Inflammatory macrophage treated with lipopolysaccharide for 1 hour (primary cell): ENCODE measurements at regions not wholly inside any gene's neighbourhood (a gene's known extent, or its start where the extent isn't known, plus 50 kb on each side); places are given as distances from the start of the nearest gene placed in this dataset.

Experiments used
- DNase-seq, 2 donors: peaks; one replicate each; pipeline ENCODE4 v3.0.0-alpha.2; 2020 to 2022

DNA sequence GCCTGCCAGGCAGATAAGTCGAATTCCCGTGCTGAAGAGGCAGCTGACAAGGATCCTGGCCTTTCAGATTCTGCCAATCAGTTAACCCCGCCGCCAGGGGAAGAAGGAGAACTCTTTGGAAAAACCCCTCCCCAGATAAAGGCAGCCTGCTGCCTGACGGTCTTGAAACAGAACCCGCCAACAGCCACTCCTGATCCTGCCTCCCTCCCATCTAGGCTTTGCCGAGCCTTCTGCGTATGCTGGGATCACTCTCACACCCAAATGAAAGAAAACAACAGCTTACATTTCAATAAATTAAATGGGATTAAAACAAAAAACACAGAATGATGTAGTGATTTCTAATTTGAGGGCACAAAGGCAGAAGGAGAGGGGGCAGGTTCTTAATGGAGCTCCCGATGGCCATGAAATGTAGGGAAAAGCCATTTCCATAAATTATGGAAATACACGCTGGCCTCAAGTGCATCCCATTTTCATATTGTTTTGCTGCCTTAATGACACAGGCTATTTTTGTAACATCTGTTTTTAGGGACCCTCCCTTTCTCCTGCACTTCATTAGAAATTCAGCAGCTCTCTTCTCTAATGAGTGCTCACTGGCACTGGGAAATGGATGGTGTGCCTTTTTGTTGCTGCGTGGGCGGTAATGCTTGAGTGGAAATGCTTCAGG, 319.1 kb downstream of the MED10 start:
- DNase-seq, result no peak

DNA sequence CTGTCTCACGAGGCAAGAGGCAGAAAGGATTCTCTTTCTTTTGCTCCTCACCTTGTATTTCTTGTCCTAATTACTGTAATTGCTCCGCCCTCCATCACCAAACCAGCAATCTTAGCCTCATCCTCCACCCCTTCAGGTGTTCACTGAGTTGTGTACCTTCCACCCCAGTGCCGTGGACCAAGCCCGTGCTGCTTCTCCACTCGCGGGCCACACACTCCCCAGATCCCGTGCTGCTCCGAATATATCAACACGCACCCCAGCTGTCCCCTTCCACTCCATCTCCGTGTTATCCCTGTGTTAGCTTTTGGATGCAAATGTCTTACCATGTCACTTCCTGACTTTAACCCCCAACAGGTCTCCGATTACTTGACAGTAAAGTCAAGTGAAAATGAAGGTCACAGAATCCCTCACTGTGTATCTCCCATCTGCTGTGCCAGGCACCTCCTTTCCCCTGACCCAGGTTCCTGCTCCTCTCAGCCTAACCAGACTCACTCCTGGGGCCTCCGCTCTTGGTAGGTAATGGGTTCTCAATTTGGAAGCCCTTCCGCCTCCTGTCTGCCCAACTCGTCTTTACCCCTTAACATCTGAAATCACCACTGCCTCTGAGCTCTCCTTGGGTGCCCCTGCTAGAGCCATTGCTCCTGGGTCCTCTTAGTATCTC, 320.2 kb downstream of the MED10 start:
- no peak for DNase-seq

DNA sequence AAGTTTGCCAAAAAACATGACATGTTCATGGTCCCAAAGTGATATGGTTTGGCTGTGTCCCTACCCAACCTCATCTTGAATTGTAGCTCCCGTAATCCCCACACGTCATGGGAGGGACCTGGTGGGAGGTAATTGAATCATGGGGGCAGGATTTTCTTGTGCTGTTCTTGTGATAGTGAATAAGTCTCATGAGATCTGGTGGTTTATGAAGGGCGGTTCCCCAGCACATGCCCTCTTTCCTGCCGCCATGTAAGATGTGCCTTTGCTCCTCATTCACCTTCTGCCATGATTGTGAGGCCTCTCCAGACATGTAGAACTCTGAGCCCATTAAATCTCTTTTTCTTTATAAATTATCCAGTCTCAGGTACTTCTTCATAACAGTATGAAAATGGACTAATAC, 322.1 kb downstream of the MED10 start:
- DNase-seq, result no peak

DNA sequence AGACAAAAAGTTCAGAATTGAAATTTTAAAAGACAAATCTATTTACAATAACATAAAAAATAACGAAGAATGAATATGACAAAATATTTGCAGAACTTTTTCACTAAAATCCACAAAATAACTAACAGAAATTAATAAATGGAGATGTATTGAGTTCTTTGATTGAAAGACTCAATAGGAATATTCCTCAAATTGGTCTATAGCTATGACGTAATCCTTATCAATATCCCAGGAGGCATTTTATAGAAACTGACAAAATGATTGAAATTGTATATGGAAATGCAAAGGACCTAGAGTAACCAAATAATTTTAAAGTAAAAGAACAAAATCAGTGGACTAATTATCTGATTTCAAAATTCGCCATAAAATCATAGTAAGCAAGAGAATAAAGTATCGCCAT, 328.7 kb downstream of the MED10 start:
- no peak for DNase-seq

DNA sequence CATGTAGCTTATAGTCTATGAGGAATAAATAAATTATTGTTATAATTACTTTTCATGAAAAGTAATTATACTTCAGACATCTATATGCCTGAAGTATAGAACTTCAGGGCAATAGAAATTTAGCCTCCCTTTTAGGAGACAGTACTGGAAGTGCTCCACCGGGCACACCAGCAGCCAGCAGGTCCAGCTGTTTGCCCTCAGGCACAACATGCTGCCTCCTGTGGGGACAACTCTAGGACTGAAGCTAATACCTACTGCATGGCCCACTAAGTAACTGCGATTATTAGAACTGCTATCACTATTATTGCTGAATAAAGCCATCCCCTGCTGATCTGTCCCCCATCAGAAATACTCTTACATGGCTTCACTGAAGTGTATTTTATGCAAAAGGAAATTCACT, 329.6 kb downstream of the MED10 start:
- no peak for DNase-seq

DNA sequence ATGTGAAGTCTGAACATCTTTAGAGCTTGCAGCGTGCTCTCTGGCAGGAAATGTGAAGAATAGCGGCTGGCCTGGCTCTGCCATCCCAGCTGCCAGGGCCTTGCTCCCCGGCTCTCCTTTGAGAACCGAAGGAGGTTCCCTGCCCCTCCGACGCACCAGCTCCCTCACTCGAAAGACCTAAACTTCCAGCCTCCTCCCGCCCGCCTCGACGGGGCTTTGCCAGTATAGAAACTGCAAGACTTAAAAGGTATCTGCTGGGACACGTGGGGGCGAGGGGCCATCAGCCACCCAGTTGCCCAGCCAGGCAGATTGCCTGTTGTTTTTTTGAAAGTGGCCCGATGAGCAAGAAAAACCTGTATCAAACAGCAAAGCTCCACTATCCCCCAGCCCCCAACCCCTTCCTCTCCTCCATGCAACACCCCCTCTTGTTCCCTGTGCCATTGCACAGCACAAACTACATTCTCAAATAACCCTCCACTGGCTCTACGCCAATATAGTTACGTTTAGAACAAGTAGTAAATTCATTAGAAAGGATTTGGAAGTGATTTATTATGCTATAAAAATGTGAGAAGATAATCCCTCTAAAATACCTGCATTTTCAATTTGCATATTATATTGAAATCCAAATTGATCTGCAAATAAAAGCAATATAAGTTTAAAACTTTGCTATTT, 331.9 kb downstream of the MED10 start:
- no peak for DNase-seq

DNA sequence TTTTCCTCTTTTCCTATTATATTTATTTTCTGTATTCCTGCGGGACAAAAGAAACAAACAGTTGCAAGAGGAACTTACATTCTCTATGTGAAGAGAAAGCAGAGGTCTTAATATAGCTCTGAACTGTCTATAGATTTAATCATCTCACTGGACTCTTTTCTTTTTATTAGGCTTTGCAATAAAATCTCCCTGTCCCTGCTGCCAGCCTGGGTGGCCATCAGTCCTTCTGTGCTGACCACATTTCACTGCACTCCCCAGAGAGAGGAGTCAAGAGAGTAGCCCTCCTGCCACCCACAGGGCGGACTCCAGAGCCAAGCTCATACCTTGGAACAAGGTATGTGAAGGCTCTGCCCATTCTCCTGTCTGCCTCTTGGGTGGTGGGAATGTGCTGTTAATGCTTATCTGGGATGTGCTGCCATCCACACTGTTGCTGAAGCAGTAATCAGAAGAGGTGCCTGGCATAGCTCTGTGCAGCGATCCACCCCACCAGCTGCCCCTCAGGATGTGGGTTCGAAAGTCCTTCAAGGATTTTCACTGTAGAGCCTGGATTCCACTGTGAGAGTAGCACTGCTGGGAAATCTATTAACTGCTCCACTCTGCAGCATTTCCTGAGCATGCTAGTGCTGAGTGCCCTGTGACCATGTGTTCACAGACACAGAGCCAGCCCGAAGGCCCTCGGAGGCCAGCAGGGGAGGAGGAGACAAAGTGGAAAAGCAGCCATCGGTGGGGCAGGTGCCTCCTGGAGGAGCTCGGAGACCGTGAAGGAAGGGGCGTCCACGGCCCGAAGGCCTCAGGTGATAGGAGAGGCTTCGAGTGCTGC, 334.6 kb downstream of the MED10 start:
- DNase-seq, result no peak

DNA sequence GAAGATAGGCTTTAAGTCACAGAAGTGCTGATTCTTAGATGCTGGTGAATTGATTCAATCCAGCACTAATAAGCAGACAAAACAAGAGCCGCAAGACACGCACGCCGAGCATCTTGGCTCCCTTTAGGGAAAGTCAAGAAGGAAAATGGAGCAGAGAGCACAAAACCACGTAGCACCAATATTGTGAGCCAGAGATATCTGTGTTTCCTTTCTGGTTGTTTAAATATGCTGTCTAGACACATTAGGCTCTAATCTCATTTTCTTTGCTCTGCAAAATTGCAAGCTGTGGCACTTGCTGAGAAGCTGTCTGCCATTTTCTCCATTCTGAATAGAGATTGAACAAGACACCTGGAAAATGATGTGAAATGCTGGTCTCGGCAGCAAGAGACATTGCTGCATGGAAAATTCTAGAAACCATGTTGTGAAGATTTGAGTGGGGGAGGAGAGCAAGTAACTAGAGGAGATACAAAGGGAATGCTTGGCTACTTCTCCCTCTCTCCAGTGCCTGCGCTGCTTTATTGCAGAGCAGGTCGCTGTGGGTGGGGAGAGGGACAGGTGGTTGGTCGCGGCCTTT, 336.3 kb downstream of the MED10 start:
- no peak for DNase-seq

DNA sequence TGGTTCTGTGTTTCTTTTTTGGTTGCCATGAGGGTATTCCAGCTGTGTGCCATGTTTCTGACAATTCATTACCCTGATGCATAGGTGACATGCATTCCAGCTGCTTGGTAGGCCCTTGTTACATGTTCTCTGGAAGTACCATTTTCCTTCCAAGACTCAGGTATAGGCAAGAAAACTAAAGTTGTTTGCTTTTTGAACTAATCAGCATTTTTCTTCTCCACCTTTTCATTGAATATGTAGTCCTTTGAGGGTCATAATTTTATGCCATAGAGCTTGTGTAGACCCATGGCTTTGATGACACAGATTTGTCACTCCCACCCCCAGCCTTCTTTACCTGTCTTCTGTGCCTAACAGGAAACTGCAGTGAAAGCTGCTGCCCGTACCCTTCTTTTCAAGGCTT, 339.2 kb downstream of the MED10 start:
- DNase-seq, result no peak

DNA sequence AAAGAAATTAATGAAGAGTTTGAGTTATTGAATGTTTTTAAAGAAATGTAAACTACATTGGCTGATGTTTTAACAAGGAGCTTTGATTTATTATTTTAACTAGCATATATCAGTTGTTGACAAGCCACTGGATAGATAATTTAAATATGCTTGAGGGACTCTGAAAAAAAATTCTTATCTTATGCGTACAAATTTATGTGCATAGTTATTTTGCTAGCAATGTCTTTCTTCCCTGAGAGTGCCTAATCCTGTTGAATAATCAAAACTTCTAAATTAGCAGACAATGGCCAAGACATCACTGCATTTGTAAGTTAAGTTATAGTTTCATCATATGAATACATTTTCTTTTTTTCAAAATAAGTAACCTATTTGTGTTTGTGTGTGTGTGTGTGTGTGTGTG, 342.3 kb downstream of the MED10 start:
- no peak for DNase-seq

DNA sequence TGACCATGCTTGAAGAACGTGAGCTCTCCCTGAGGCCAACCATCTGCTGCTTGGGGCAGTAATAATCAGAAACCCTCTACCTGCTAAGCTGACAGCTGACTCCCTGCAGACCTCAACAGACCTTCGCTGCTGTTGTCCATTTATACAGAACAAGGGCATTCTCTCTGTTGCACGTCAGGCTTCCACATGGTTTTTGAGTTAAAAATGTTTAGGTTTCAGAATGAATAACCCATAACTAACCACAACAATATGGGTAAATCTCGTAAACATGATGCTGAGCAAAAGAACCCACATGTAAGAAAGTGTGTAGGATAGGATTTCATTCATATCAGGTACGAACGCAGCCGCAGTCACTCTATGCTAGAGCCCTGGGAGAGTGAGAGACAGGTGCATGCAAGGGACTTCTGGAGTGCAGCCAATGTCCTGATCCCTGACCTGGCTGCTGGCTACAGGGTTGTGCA, 348.5 kb downstream of the MED10 start:
- DNase-seq, result no peak

DNA sequence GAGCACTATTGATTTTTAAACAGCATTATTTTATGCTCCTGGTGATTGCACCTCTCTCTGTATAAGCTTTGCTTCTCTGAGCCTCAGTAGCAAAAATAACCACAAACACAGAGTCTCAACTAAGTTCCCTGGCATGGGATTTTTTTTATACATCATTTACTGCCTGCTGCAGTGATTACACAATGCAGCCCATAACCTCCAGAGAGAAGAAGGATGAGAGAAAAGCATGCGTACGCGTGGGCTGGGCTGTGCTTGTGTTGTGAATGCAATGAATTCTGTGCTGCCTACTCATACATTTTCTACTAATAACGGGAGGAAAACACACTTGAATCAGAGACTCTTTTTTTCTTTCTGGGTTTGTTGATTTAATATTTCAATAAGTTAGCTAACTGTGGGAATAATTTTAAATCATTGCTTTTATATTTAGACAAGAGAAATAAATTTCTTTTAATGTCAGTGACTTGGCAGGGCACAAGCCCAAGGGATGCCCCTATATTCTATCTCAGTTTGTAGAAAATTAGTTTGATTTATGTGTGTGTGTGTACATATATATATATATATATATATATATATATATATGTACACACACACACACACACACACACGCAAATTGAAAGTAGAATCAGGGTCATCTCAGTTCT, 351.5 kb downstream of the MED10 start:
- DNase-seq, result no peak

DNA sequence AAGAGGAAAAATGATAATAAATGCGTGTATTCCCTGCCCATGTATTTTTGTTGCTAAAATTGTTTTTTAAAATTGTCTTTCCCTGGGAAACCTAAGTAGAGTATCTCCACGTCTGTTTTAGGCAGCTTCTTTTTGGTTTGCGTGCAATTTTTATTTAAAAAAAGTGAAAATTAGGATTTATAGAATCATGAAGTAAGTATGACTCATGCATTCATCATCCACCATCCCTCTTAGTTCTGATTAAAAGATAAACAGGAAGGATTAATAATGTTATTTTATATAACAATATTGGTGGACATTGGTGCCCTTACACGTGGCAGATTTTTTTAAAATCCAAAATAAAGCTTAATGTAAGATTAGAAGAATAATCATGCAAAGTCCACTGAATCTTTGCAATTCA, 358.7 kb downstream of the MED10 start:
- no peak for DNase-seq

DNA sequence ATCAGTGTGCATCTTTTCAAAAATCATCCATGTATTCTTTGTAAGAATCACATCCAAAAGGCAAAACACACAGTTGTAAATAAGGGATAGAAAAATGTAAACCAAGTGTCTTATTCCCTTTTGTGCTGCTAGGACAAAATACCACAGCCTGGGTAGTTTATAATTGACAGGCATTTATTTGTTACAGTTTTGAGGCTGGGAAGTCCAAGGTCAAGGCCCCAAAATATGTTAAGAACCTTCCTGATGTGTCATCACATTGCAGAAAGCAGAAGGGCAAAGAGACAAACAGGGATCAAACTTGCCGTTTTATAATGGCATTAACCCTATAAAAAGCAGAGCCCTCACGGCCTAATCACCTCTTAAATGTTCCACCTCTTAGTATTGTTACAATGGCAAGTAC, 364.8 kb downstream of the MED10 start:
- DNase-seq, result no peak

DNA sequence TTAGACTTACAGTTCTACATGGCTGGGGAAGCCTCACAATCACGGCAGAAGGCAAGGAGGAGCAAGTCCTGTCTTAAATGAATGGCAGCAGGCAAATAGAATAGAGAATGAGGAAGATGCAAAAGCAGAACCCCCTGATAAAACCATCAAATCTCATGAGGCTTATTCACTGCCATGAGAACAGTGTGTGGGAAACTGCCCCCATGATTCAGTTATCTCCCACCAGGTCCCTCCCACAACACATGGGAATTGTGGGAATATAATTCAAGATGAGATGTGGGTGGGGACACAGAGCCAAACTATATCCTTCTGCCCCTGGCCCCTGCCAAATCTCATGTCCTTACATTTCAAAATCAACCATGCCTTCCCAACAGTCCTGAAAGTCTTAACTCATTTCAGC, 367.1 kb downstream of the MED10 start:
- no peak for DNase-seq

DNA sequence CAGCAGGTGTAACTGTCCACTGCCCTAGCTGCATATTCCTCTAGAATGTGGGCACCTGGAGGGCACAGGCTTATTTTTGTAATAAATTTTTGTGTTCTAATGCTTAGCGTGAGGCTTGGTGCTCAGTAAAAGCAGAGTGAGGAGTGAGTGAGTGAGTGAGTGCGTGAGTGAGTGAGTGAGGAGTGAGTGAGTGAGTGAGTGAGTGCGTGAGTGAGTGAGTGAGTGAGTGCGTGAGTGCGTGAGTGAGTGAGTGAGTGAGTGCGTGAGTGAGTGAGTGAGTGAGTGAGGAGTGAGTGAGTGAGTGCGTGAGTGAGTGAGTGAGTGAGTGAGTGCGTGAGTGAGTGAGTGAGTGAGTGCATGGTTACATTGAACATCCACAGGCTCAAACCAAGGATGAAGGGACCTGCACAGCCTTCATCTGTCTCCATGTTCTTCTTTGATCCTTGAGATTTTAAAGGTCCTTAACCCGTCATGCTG, 371.5 kb downstream of the MED10 start:
- DNase-seq, result no peak

DNA sequence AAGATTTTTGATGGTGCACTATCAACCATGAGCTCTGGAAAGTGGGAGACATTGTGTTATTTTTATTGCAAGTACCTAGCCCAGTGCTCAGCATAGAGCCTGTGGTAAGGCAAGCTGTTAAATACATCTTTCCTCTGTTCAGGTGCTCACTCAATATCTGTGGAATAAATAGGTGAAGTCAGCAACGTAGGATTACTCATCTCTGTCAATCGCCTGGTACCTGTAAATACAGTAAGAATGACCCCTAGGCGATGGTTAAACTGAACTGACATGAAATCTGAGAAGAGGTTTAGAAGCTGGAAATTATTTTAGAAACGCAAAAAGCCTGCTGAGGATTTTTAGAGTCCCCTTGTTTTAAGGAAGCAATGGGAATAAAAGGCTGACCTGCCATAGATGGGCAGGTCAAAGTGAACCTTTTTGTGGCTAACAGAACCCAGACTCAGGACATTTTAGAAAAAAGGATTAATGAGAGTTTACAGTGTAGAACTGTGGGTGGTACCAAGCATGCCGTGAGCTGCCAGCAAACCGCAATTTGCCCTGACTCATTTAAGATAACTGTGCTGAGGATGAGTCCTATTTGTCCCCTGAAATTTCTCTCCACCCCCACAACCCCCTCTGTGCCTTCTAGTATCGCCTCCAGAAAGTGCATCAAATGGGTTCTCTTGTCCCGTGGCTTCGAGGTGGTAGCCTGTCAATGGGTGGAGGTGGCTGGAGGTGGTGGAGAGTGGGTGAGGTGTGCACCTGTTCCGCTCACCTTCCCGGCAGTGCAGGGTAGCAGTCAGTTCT, 375.1 kb downstream of the MED10 start:
- no peak for DNase-seq

DNA sequence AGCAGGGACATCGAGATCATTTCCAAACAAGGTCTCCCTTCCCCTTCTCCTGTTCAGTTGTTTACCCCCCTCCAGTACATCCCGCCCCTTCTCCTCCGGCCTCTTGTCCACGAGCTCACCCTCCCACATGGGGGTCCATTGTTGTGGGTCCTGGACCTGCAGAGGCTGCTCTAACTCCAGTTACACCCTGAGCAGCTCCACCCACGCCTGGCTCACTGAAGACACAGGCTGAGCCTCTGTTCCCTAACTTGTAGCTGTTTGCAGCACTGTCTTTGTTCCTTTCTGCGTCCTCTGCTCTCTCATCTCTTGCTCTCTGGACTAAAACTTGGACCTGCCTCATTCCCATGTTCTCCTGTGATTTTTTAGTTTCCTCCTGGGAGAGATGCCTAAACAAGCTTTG, 377.5 kb downstream of the MED10 start:
- no peak for DNase-seq

DNA sequence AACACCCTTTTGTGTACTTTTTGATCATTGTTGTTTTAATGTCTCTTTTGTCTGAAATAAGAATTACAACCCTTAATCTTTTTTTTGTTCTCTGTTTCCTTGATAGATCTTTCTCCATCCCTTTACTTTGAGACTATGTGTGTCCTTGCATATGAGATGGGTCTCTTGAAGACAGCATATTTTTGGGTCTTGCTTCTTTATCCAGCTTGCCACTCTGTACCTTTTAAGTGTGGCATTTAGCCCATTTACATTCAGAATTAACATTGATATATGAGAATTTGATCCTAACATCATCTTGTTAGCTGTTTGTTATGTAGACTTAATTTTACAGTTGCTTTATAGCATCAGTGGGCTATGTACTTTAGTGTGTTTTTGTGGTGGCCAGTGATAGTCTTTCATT, 382.5 kb downstream of the MED10 start:
- no peak for DNase-seq

DNA sequence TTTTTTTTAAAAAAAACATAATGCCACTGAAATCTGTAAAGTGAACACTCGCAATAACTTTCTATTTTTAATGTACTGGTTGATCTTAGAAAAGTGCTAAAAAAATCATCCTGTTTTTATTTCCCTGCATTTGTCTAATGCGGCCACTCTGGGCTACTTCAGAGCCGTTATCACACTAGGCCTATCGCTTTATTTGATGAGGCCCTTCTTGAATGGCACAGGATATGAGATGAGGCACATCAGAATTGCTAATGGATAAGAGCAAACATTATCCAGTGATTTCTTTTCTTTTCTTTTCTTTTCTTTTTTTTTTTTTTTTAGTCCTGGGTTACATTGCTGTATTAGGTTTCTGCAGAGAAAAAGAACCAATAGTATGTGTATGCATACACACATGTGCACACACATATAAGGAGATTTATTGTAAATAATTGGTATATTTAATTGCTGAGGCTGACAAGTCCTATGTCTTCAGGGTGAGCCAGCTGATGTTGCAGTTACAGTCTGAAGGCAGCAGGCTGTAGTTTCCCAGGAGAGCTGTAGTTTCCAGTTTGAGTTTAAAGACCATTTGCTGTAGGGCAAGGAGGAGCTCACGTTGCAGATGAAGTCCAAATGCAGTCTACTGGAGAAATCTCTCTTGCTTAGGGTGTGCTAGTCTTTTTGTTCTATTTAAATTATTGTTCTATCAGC, 391.7 kb downstream of the MED10 start:
- no peak for DNase-seq

DNA sequence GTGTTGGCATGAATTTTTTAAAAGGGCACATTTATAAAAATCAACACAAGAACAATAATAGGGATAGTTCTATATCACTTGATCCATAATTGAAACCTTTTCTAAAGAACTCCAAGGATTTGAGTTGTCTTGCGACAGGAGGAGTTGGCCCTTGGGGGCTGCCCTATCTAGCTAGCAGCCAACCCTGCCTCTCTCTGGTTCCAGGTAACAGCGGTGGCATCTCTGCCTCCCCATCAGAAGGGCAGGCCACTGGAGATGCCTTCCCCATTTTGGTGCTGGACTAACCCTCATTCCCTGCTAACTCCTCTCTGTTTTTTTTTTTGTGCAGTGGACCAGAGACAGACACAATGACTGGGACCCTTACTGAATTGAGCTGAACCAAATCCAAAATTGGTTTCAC, 393.0 kb downstream of the MED10 start:
- no peak for DNase-seq
